Esophagus muscularis mucosa (tissue), 4 donors: ENCODE measurements at regions not wholly inside any gene's neighbourhood (a gene's known extent, or its start where the extent isn't known, plus 50 kb on each side); places are given as distances from the start of the nearest gene placed in this dataset.

Source experiments
- EP300 ChIP-seq: sonication (generic); formaldehyde crosslinking; IDR thresholded peaks from one replicate; pipeline ENCODE4 v1.6.1; 2017; ENCODE audit warnings: antibody characterized with exemption
- POLR2A ChIP-seq: fragments of 450-650 bp; IDR thresholded peaks from one replicate; pipeline ENCODE4 v1.6.1; 2017; ENCODE audit warnings: antibody characterized with exemption, moderate library complexity, mild to moderate bottlenecking, low read depth
- TF ChIP-seq, protein P1 (sequence below), 3 experiments: fragments of 200-600 bp in 2 of 3; fragments of 450-650 bp in 1 of 3; sonication (generic) in 2 of 3; IDR thresholded peaks; one replicate each; pipeline ENCODE4 v1.5.1; 2017 to 2019; ENCODE audit warnings: antibody characterized with exemption in 3 of 3, mild to moderate bottlenecking in 2 of 3, moderate library complexity in 1 of 3

GRCh38 chr11:70504246-70505020, 106.1 kb downstream of the CTTN start:
- TF ChIP-seq, protein P1, sequence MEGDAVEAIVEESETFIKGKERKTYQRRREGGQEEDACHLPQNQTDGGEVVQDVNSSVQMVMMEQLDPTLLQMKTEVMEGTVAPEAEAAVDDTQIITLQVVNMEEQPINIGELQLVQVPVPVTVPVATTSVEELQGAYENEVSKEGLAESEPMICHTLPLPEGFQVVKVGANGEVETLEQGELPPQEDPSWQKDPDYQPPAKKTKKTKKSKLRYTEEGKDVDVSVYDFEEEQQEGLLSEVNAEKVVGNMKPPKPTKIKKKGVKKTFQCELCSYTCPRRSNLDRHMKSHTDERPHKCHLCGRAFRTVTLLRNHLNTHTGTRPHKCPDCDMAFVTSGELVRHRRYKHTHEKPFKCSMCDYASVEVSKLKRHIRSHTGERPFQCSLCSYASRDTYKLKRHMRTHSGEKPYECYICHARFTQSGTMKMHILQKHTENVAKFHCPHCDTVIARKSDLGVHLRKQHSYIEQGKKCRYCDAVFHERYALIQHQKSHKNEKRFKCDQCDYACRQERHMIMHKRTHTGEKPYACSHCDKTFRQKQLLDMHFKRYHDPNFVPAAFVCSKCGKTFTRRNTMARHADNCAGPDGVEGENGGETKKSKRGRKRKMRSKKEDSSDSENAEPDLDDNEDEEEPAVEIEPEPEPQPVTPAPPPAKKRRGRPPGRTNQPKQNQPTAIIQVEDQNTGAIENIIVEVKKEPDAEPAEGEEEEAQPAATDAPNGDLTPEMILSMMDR (IDR thresholded peaks at IDR 0.05), result no peak
- TF ChIP-seq EP300 (no peak), POLR2A (no peak)
